ENCODE measurements at regions not wholly inside any gene's neighbourhood (a gene's known extent, or its start where the extent isn't known, plus 50 kb on each side); places are given as distances from the start of the nearest gene placed in this dataset.

GRCh38 chr20:8964959-8965562, 103.8 kb upstream of the PLCB4 start:
- TF ChIP-seq EZH2 (IDR thresholded peaks at IDR 0.05; ENCODE audit: borderline replicate concordance, insufficient read depth, low read depth, low read length, poor library complexity, severe bottlenecking) = no peak
- TF ChIP-seq CTCF (IDR thresholded peaks at IDR 0.05) = no peak

Measured in B cell (primary cell).